CD4-positive, alpha-beta T cell treated with Interleukin-15 for 4 hours (primary cell): ENCODE measurements at regions not wholly inside any gene's neighbourhood (a gene's known extent, or its start where the extent isn't known, plus 50 kb on each side); places are given as distances from the start of the nearest gene placed in this dataset.
"Not testable (repeated sequence)": the region's sequence is repeated elsewhere in the genome, so short reads cannot be mapped to it uniquely, and the experiment has no call there.

ENCODE experiments used
- DNase-seq: peaks from one replicate; pipeline ENCODE4 v3.0.0-alpha.2; 2020; ENCODE audit warnings: low spot score

DNA sequence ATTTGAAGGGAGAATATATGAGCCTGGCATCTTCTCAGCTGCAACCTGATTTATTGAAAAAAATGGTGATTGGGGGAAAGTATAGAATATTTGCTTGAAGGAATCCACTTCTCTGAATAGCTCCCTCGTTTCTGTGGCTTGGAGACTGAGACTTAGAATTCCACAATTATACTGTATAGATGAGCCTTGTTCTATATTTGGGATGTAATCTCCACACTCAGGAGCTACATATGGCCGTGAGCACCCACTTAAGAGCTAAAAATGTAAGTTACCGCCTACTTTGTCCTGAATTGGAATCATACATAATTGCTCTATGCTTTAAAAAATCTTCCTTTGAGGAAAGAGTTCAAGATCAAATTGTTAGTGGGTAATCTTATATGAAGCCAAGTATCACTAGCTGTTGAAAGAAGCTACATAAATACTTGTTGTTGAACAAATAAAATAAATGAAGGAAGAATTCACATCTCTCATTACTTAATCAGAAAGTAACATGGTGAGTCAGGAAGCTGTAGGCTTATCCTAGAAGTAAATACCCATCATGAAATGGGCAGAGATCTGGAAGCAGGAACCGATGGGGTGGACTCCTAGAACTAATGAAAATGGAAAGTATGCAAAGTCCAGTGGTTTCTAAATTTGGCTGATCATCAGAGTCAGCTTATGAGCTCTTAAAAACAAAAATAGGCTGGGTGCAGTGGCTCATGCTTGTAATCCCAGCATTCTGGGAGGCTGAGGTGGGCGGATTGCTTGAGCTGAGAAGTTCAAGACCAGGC is 254.3 kb downstream of the SOX4 start:
- no peak for DNase-seq

DNA sequence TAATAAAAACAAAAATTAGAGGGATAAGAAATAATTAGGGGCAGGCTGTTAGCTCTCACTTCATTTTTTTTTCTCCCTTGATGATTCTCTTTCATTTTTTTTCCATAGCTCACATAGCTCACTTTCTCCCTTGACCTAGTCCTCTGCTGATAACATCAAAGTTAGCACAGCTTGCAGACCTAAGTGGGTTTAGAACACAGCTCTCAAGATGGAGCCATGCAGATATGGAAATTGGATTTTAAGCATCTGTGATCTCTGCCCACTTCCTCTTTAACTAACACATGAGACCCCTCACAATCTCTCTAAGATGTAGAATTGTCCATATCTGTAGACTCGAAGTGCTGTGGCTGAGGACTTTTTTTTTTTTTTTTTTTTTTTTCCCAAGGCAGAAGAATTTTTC is 257.1 kb downstream of the SOX4 start:
- no peak for DNase-seq

DNA sequence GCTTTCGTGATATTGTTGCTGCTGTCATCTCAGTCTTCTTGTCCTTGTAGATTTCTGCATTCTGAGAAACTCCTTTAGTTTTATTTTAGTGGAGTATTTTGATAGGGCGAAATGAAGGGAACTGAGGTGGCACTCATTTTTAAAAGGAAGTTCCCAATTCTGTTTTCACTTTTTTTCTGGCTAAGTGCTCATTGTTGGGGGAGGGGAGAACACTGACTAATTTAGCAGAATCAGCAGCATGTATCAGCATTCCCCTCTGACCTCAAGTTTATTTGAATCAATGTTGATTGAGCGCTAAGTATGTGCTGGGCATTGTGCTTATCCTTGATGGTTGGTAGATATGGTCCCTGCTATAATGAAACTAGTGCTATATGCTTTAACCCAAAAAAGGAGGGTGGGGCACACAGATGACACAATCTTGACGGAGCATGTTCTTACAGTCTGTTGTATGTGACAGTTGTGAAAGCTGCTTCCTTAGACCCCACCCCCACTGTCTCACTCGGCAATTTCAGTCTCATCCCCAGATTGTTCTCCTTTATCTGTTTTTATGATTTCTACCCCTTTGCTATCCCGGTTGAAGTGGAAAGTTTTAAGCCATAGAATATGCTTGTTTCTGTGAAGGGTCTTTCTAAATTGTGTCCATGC is 262.4 kb downstream of the SOX4 start:
- no peak for DNase-seq

DNA sequence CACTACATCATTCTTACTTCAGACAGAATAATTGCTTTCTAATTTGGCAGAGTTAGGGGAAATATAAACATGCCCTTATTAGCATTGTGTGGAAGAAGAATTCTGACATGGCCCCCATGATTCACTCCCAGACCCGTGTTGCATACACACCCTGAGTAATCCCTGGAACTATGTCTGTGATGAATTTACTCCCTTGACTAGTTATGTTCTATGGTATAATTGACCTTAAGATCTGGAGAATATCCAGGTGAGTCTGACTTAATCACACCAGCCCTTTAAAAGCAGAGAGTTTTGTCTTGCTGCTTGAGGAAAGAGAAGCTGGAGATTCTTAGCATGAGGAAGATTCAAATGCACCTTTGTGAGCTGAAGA is 262.9 kb downstream of the SOX4 start:
- no peak for DNase-seq

- no peak for DNase-seq
These were observed 263.3 kb downstream of the SOX4 start for GRCh38 chr6:21856844-21857243.

DNA sequence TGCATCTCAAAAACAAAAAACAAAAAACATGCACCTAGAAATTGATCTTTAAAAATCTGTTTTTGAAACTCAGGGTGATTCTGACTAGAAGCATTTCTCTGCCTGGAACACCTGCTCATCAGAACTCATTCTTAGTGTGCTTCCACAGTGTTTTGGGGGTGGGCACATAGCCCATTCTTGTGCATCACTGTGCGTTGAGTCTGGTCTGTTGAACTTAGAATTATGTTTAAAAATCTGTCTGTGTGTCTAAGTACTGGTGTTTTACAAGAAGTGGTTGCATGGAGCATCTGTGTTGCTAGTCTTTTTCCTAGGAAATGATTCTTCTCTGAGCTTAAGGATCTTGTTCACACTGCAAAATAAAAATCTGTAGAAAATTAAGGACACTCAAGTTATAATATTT is 264.5 kb downstream of the SOX4 start:
- no peak for DNase-seq

- DNase-seq, result no peak
These were observed 265.7 kb downstream of the SOX4 start for GRCh38 chr6:21859193-21859735.

- DNase-seq, result no peak
These were observed 268.4 kb downstream of the SOX4 start for GRCh38 chr6:21861942-21862341.

- DNase-seq, result no peak
These were observed 270.7 kb downstream of the SOX4 start for GRCh38 chr6:21864206-21864605.

DNA sequence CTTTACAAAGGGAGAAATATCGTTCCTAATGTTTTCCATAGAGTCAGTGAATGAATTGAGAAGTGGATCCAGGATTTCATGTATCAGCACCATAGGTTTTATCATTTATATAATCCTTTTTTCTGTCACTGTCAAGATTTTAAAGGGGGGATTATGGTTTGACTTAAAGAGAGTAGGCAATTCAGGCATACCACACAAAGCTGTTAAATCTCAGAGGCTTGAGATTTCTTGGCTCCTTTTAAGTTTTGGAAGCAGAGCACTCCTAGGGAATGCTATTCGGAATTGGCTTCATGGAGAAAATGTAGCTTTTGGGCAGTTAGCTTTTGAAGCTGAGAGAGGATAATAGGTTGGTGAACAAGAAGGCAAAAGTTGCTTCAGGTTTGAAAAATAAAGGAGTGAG is 274.7 kb downstream of the SOX4 start:
- DNase-seq, result no peak

- no peak for DNase-seq
These were observed 275.7 kb downstream of the SOX4 start for GRCh38 chr6:21869085-21869771.

- DNase-seq, result no peak
These were observed 276.7 kb downstream of the SOX4 start for GRCh38 chr6:21870076-21870730.

GRCh38 chr6:21871831-21872230 is 278.3 kb downstream of the SOX4 start:
- no peak for DNase-seq

DNA sequence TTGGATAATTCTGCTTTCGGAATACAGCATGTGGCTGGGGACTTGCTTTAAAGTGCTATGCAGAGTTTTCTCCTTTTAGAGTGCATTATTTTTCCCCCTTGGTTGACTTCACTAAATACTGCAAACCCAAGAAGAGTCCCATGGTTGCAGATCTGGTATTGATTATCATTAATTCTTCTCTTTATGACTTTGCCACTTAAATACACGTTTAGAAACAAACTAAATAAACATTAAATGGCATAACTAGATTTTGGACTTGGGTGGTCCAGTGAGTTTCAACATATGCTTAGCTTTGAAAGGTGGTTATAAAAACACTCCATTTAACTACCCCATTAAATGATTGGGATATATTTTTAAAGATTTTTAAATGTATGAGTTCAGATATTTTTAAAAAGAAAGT is 279.2 kb downstream of the SOX4 start:
- no peak for DNase-seq

GRCh38 chr6:21873562-21873961 is 280.0 kb downstream of the SOX4 start:
- DNase-seq, result no peak

DNA sequence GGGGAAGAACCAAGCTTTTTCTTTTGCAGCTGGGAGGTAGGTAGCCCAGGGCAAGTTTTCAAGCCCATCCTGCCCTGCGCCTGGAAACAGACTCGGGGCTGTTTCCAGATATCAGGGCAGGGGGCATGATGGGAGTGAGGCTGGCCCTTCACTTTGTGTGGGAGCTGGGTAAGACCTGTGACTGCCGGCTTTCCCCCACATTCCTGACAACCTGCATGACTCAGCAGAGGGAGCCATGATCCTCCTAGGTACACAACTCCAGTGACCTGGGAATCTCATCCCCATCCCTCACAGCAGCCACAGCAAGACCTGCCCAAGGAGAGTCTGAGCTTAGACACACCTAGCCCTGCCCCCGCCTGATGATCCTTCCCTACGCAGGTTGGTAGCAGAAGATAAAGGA is 280.8 kb downstream of the SOX4 start:
- no peak for DNase-seq

DNA sequence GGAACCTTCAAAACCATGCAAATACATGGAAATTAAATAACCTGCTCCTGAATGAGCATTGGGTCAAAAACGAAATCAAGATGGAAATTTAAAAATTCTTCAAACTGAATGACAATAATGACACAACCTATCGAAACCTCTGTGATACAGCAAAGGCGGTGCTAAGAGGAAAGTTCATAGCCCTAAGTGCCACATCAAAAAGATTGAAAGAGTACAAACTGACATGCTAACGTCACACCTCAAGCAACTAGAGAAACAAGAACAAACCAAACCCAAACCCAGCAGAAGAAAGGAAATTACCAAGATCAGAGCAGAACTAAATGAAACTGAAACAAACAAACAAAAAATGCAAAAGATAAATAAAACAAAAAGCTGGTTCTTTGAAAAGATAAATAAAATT is 283.5 kb downstream of the SOX4 start:
- DNase-seq, result not testable (repeated sequence)

- not testable (repeated sequence) for DNase-seq
These were observed 286.7 kb downstream of the SOX4 start for GRCh38 chr6:21880249-21880648.

DNA sequence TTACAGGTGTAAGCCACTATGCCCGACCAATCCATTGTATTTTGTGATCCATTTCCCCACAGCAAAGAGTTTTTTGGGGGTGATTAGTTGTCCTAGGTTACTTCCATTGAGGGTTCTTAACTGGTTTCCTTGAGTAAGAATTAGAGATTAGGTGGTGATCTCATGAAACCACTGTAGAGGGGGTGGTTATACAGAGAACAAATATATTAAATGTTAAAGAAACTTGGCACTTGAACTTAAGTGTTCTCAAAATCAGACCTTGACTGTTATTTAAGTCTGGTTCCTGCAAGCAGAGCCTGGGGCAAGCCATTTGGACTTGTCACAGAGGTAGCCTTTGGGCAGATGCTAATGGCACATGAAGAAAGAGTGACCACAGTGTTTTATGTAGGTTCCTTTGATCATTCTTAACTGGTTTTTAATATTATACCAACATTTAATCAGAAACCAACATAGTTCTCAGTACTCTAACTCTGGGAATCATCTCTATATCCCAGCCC is 288.5 kb downstream of the SOX4 start:
- DNase-seq, result no peak

GRCh38 chr6:21883595-21884328 is 290.2 kb downstream of the SOX4 start:
- DNase-seq, result no peak

DNA sequence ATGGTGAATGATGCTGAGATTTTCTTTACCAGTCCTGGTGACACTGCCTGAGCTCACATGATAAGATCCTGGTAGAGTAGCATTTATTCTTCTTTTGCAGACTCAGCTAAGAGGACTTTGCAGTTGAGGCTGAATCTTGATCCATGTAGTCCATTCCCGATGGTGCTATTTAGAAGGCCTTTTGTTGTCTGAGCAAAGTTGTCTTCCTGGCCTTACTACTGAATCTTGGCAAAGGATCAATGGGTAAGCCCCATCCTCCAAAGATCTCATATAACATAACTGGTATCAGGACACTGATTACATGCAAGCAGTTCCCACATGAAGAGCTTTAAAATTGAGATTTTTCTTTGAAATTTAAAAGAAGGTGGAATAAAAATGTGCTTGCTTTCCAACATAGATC is 291.6 kb downstream of the SOX4 start:
- DNase-seq, result no peak
